Left kidney (tissue), 1 donor: ENCODE measurements at regions not wholly inside any gene's neighbourhood (a gene's known extent, or its start where the extent isn't known, plus 50 kb on each side); places are given as distances from the start of the nearest gene placed in this dataset.
"Not testable (repeated sequence)": the region's sequence is repeated elsewhere in the genome, so short reads cannot be mapped to it uniquely, and the experiment has no call there.

Experiments used
- DNase-seq: peaks from one replicate; pipeline ENCODE4 v3.0.0-alpha.2; 2013

DNA sequence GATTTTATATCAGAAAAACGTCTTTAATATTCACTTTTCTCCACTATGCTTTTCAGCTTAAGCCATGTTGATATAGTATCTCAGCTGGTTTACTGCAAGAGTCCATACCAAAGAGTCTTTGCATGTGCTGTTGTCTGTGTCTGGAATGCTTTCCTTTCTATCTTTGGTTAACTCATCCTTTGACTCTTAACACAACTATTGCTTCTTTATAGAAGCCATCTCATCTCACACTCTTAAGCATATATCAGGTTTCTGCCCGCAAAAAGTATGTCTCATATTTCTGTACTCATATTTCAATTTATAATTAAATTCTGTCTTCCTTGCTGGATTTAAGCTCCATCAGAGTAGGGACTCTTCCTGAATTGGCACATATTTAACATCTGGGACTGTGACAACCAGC lies 220.9 kb upstream of the KCNK2 start:
- no peak for DNase-seq

DNA sequence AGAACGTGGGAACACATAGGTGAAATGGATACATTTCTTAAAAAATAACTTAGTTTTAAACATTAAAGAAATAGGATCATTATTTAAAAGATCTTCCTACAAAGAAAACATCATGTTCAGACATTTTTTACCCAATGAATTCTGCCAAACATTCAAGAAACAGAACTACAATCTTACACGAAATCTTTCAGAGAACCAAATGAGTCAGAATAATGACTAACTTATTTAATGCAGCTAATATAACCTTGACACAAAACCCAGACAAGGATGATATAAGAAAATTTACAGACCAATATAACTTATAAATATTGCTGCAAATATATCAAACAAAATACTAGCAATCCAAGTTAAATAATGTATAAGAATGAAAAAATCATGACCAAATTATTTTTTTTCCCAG lies 220.1 kb upstream of the KCNK2 start:
- no peak for DNase-seq

- DNase-seq: no peak
These were observed 217.4 kb upstream of the KCNK2 start for GRCh38 chr1:214864896-214865688.

DNA sequence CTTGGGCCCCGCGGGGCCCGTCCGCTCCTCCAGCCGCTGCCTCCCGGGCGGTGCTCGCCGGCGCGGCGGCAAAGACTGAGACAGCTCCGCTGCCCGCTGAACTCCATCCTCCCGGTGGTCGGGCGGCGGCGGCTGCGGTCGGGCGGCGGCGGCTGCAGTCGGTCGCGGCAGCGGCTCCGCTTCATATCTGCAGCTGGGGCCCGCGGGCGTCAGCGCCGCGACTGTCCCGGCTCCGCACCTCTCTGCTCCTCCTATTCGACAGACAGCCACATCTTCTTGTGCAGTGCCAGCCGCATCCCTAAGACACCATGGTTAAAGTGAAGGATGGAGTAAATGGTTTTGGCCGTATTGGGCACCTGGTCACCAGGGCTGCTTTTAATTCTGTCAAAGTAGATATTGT lies 212.1 kb upstream of the KCNK2 start:
- DNase-seq: not testable (repeated sequence)

DNA sequence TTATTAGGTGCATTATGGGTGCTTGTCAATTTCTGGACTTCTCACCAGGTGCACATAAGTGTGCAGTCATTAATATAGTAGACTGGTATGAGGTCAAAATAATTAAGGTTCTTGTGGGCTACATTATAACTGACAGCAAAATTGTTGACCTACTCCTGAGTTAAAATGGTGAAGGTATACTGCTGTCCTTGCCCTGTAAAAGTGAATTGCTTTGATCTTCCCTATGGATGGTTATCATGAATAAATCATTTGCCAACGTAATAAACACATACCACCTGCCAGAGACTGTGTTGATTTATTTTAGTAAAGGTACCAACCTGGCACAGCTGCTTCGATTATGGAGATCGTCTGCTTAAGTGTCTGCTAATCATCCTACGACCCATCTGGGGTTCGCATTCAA lies 201.6 kb upstream of the KCNK2 start:
- no peak for DNase-seq

GRCh38 chr1:214882616-214883015 lies 199.9 kb upstream of the KCNK2 start:
- no peak for DNase-seq

- no peak for DNase-seq
These were observed 187.4 kb upstream of the KCNK2 start for GRCh38 chr1:214895011-214895600.

- DNase-seq: no peak
These were observed 185.6 kb upstream of the KCNK2 start for GRCh38 chr1:214896921-214897320.

- no peak for DNase-seq
These were observed 185.0 kb upstream of the KCNK2 start for GRCh38 chr1:214897581-214897980.

- no peak for DNase-seq
These were observed 184.4 kb upstream of the KCNK2 start for GRCh38 chr1:214898161-214898560.

DNA sequence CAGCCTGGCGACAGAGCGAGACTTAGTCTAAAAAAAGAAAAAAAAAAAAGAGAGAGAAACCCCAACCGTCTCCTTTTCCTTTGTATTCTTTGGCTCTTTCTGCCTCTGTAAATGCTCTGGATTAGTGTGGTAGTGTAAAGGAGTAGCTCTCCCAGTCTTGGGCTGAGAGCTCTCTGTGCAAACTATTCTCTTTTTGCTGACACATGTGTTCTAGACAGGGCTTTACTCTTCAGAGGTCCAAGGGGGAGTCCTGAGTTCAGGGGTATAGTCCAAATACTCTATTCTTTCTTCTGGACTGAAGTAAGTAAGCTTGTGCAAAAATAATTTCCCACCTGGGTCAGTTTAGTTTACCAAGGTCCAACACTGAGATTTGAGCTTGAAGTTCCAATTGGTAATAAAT lies 183.8 kb upstream of the KCNK2 start:
- no peak for DNase-seq

DNA sequence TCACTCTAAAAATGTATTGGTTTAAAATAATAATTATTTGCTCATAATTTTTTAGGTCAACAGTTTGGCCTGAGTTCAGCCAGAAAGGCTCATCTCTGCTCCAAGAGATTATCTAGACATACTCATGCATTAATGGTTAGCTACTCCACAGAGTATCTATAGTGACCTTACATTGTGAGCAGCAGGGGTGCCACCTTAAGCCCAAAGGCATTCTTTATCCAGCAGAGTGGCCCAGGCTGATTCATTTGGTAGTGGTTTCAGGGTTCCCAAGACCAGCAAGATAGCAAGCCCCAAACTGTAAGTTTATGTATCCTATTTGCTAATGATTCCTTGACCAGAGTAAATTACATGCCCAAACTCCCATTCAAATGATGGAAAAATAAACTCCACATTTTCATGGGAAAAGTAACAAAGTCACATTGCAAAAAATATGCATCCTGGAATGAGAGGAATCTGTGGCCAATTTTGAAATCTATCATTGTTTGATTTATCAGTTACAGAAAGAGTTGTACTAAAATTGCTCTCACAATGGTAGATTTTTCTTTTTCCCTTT lies 182.6 kb upstream of the KCNK2 start:
- no peak for DNase-seq

- no peak for DNase-seq
These were observed 181.9 kb upstream of the KCNK2 start for GRCh38 chr1:214900590-214900989.

DNA sequence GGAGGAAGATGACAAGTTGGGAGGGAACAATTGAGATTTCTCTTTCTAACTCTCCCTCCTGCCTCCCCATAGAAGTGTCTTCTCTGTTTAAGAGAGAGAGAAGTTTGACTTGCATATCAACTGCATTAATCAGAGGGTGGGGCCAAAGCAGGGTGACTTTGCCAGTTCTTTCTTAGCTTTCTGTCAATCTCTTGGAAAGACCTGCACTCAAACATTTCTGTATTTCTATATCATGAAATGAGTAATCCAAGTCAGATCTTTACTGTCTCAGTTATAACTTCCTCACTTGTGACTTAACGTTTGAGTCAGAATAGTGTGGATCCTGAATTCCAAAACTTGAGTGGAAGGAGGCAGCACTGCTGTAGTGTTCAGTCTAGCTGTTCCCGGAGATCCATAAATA lies 180.8 kb upstream of the KCNK2 start:
- no peak for DNase-seq

DNA sequence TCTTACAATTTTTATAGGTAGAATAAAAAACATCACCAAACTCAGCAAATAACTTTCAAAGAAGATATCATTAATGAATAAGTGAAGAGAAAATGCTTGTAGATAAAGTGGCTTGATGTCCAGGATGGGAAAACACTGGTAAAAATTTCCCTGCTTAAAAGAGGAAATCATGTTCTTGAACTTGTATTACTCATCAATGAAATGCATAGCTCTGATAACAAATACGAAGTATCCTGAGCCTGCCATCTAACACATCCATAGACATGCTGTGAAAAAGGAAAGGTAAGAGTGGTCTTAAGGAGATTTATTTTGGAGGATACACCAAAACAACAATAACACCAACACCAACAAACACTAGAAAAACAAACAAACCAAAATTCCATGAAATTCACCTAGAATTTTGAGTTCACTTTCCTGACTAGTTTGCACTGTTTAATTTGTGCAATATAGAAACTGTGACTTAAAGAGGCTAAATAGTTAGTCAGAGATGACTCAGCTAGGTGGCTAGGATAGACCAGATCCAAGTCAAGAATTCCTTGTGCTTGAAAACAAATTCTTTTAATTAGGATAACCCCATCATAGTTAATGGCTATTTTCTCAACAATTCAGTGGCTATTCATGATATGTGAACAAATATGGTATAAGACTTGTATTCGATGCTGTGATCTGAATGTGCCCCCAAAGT lies 179.8 kb upstream of the KCNK2 start:
- no peak for DNase-seq

GRCh38 chr1:214912127-214912526 lies 170.4 kb upstream of the KCNK2 start:
- DNase-seq: no peak

GRCh38 chr1:214913966-214914365 lies 168.6 kb upstream of the KCNK2 start:
- no peak for DNase-seq

GRCh38 chr1:214917081-214917635 lies 165.4 kb upstream of the KCNK2 start:
- DNase-seq: no peak

- DNase-seq: no peak
These were observed 163.8 kb upstream of the KCNK2 start for GRCh38 chr1:214918745-214919144.

- no peak for DNase-seq
These were observed 162.2 kb upstream of the KCNK2 start for GRCh38 chr1:214920337-214920736.

DNA sequence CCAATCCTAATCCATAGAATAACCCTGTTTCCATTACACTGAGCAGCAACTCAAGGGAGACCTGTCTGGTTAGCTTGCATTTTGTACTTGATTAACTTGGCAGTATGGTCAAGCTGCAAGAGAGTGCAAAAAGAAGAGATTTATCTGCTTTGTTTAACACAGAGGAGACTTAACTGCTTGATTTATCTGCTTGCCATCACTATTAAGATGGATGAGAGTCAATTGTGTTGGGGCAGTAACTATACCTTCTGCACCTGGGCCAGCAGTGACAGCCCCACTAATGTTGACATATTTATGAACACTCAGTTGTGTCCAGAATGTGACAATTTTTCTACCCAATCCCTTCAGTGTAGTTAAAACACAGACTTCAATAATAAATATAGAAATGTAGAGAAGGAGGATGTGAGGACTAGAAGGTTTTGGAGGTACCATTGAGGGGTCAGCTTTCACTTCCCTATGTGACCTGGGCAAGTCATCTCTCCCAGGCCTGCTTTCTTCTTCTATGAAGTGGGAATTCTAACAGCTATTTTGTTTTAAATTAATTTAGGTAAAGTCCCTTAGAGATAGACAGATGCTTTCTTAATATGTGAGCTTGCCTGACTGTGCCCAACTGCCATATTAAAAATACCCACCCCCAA lies 159.1 kb upstream of the KCNK2 start:
- peak; percentile 37 for DNase-seq

DNA sequence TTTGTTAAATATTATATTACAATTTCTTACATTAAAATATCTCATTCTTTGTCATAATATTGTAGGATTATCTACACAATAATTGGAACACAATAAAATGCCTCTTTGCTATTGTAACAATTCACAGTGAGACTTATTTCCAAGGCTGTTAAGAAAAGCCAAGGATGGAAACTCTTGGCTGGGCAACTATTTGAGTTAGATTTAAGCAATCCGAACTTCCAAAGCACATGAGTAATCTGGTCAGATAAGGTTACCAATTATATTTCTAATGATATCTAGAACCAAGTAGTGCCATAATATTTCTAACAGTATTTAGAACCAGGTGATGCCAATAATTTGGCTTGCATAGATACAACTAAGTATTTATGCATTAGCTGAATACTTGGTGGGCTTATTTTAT lies 154.7 kb upstream of the KCNK2 start:
- no peak for DNase-seq
